ENCODE measurements at regions not wholly inside any gene's neighbourhood (a gene's known extent, or its start where the extent isn't known, plus 50 kb on each side); places are given as distances from the start of the nearest gene placed in this dataset.

DNA sequence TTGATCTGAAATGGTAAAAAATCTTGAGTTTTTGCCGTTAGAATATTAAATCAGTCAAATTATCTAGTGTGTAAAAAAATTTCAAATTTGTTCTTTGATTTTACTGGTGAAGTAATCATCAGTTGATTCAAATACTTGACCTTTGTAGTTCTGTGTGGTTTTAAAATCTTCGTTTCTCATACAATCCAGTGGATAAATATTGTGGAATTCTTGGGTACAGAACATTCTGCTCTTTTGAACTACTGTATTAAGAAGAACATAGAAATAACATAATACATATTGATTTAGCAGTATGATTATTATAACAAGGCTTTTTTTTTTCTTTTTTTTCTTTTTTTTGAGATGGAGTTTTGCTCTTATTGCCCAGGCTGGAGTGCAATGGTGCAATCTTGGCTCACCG lies 491.8 kb downstream of the CD109 start:
- TF ChIP-seq, protein P1, sequence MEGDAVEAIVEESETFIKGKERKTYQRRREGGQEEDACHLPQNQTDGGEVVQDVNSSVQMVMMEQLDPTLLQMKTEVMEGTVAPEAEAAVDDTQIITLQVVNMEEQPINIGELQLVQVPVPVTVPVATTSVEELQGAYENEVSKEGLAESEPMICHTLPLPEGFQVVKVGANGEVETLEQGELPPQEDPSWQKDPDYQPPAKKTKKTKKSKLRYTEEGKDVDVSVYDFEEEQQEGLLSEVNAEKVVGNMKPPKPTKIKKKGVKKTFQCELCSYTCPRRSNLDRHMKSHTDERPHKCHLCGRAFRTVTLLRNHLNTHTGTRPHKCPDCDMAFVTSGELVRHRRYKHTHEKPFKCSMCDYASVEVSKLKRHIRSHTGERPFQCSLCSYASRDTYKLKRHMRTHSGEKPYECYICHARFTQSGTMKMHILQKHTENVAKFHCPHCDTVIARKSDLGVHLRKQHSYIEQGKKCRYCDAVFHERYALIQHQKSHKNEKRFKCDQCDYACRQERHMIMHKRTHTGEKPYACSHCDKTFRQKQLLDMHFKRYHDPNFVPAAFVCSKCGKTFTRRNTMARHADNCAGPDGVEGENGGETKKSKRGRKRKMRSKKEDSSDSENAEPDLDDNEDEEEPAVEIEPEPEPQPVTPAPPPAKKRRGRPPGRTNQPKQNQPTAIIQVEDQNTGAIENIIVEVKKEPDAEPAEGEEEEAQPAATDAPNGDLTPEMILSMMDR (IDR thresholded peaks at IDR 0.05; ENCODE audit: low read depth, low read length, poor library complexity, severe bottlenecking): no peak
- TF ChIP-seq EZH2phosphoT487 (IDR thresholded peaks at IDR 0.05; ENCODE audit: borderline replicate concordance, low read length): no peak
